GM23338 (cell line): ENCODE measurements at regions not wholly inside any gene's neighbourhood (a gene's known extent, or its start where the extent isn't known, plus 50 kb on each side); places are given as distances from the start of the nearest gene placed in this dataset.

Experiments used
- ATAC-seq: fragments of 200-7000 bp; cut with Tn5 transposase; 3 replicates; pipeline ENCODE4 v1.9.1; 2020
- DNase-seq: peaks from one replicate; pipeline ENCODE4 v3.0.0-alpha.2; 2015; ENCODE audit warnings: low spot score
- H2AFZ ChIP-seq: fragments of 200-600 bp; sonication (generic); 2 replicates; pipeline ENCODE4 v1.8.0; 2016; ENCODE audit warnings: antibody characterized with exemption, mild to moderate bottlenecking, moderate library complexity
- H3F3A ChIP-seq: fragments of 200-600 bp; sonication (generic); replicated peaks from 2 replicates; pipeline ENCODE4 v1.8.0; 2017; ENCODE audit warnings: antibody characterized with exemption, mixed run types, low read depth
- H3K27ac ChIP-seq: fragments of 200-600 bp; sonication (generic); 2 replicates; pipeline ENCODE4 v1.6.1; 2016; ENCODE audit warnings: low read depth
- H3K27me3 ChIP-seq: fragments of 200-600 bp; sonication (generic); 2 replicates; pipeline ENCODE4 v1.8.0; 2016; ENCODE audit warnings: mild to moderate bottlenecking, mixed run types, moderate library complexity; ENCODE audit not compliant: insufficient read depth
- H3K36me3 ChIP-seq: fragments of 200-600 bp; sonication (generic); 2 replicates; pipeline ENCODE4 v1.8.0; 2016; ENCODE audit warnings: mild to moderate bottlenecking; ENCODE audit not compliant: insufficient read depth
- H3K4me1 ChIP-seq: fragments of 200-600 bp; sonication (generic); 2 replicates; pipeline ENCODE4 v1.8.0; 2016; ENCODE audit warnings: mild to moderate bottlenecking, moderate library complexity; ENCODE audit not compliant: insufficient read depth
- H3K4me2 ChIP-seq: fragments of 200-600 bp; sonication (generic); 2 replicates; pipeline ENCODE4 v1.7.1; 2017; ENCODE audit warnings: mixed run types
- H3K4me3 ChIP-seq: fragments of 200-600 bp; sonication (generic); 2 replicates; pipeline ENCODE4 v1.6.1; 2016; ENCODE audit warnings: mixed run types
- H3K79me2 ChIP-seq: fragments of 200-600 bp; sonication (generic); replicated peaks from 2 replicates; pipeline ENCODE4 v1.8.0; 2017; ENCODE audit warnings: mild to moderate bottlenecking; ENCODE audit not compliant: insufficient read depth
- H3K9me2 ChIP-seq: fragments of 200-600 bp; sonication (generic); 2 replicates; pipeline ENCODE4 v1.8.0; 2017; ENCODE audit not compliant: insufficient read depth
- H4K20me1 ChIP-seq: fragments of 200-600 bp; sonication (generic); replicated peaks from 2 replicates; pipeline ENCODE4 v1.8.0; 2017; ENCODE audit warnings: mild to moderate bottlenecking; ENCODE audit not compliant: insufficient read depth
- H3K27ac Mint-ChIP-seq: 2 replicates; pipeline ENCODE4 v1.8.0; 2020; ENCODE audit warnings: inconsistent platforms, mild to moderate bottlenecking, moderate library complexity, mixed read lengths
- H3K27me3 Mint-ChIP-seq: 3 replicates; pipeline ENCODE4 v1.8.0; 2022; ENCODE audit warnings: low read depth, mild to moderate bottlenecking, moderate library complexity, mixed read lengths, inconsistent platforms; ENCODE audit not compliant: insufficient read depth, poor library complexity
- H3K36me3 Mint-ChIP-seq: 3 replicates; pipeline ENCODE4 v1.8.0; 2021; ENCODE audit warnings: low read depth, mild to moderate bottlenecking, inconsistent platforms, moderate library complexity, mixed read lengths
- H3K4me1 Mint-ChIP-seq: 3 replicates; pipeline ENCODE4 v1.8.0; 2020; ENCODE audit warnings: mild to moderate bottlenecking, inconsistent platforms, mixed read lengths
- H3K4me3 Mint-ChIP-seq: 3 replicates; pipeline ENCODE4 v1.8.0; 2021; ENCODE audit warnings: moderate library complexity, mild to moderate bottlenecking, inconsistent platforms, mixed read lengths
- H3K9me3 Mint-ChIP-seq: 3 replicates; pipeline ENCODE4 v1.8.0; 2020; ENCODE audit warnings: moderate library complexity, mild to moderate bottlenecking, inconsistent platforms, mixed read lengths
- CTCF ChIP-seq, 2 experiments: fragments of 200-600 bp in 1 of 2; sonication (generic) in 1 of 2; conservative IDR thresholded peaks; 2 replicates each; pipeline versions ENCODE4 v1.5.1 to v1.6.1; 2016 to 2017; ENCODE audit warnings: antibody characterized with exemption in 2 of 2, low read depth in 2 of 2, mild to moderate bottlenecking in 2 of 2, moderate library complexity in 1 of 2
- ETS1 ChIP-seq: IDR thresholded peaks from 2 replicates; pipeline ENCODE4 v1.6.1; 2016; ENCODE audit warnings: antibody characterized with exemption
- POLR2AphosphoS5 ChIP-seq: IDR thresholded peaks from 2 replicates; pipeline ENCODE4 v1.6.1; 2016; ENCODE audit warnings: antibody characterized with exemption, low read depth
- REST ChIP-seq: IDR thresholded peaks from one replicate; pipeline ENCODE4 v1.6.1; 2018; ENCODE audit warnings: antibody characterized with exemption; ENCODE audit not compliant: unreplicated experiment
- STAT1 ChIP-seq: IDR thresholded peaks from one replicate; pipeline ENCODE4 v1.6.1; 2016; ENCODE audit warnings: antibody characterized with exemption; ENCODE audit not compliant: unreplicated experiment

- Mint-ChIP-seq H3K27ac (no peak overlapping the region), H3K4me1 (no peaks in the 10 kb centered on the region), H3K36me3 (no peaks in the 10 kb centered on the region), H3K4me3 (no peak overlapping the region), H3K27me3 (no peaks in the 10 kb centered on the region), H3K9me3 (peaks cover 6% of the 10 kb centered on the region; the same call in 2 of the 3 replicates)
- Histone ChIP-seq H3K4me2 (no peak overlapping the region), H3K9me2 (no peaks in the 10 kb centered on the region), H3K4me3 (no peak overlapping the region), H2AFZ (no peak overlapping the region), H3K79me2 (no peaks in the 10 kb centered on the region), H3F3A (no peaks in the 10 kb centered on the region), H4K20me1 (no peaks in the 10 kb centered on the region), H3K36me3 (no peaks in the 10 kb centered on the region), H3K27me3 (no peaks in the 10 kb centered on the region), H3K27ac (no peak overlapping the region), H3K4me1 (no peaks in the 10 kb centered on the region)
- ATAC-seq: no peak
- no peak for TF ChIP-seq ETS1
- TF ChIP-seq STAT1: no peak
- TF ChIP-seq POLR2AphosphoS5: no peak
- TF ChIP-seq REST: no peak
- DNase-seq: no peak
Measured at GRCh38 chr16:48958681-48959080, 323.0 kb downstream of the CBLN1 start.

GRCh38 chr16:48956620-48957019 is 325.0 kb downstream of the CBLN1 start:
- DNase-seq (no peak), ATAC-seq (no peak)
- no peaks in the 10 kb centered on the region for H3K4me1 Mint-ChIP-seq
- Histone ChIP-seq H3K79me2 (no peaks in the 10 kb centered on the region), H3K4me2 (no peak overlapping the region), H3K9me2 (no peaks in the 10 kb centered on the region), H3K27me3 (no peaks in the 10 kb centered on the region), H3K27ac (no peak overlapping the region), H3K4me3 (no peak overlapping the region), H2AFZ (no peak overlapping the region; the same call in 1 of the 2 replicates), H3K36me3 (no peaks in the 10 kb centered on the region), H4K20me1 (no peaks in the 10 kb centered on the region), H3F3A (no peaks in the 10 kb centered on the region), H3K4me1 (no peaks in the 10 kb centered on the region)
- no peaks in the 10 kb centered on the region for H3K27me3 Mint-ChIP-seq
- no peak overlapping the region for H3K4me3 Mint-ChIP-seq
- H3K9me3 Mint-ChIP-seq: peaks cover 2% of the 10 kb centered on the region; the same call in 1 of the 3 replicates
- TF ChIP-seq REST (no peak), POLR2AphosphoS5 (no peak), STAT1 (no peak), CTCF (conservative IDR thresholded peaks at IDR 0.05; ENCODE audit: low read depth in 2 of 2) (no peak)
- H3K36me3 Mint-ChIP-seq: no peaks in the 10 kb centered on the region
- no peak overlapping the region for H3K27ac Mint-ChIP-seq
